Esophagus muscularis mucosa (tissue), 3 donors: ENCODE measurements at regions not wholly inside any gene's neighbourhood (a gene's known extent, or its start where the extent isn't known, plus 50 kb on each side); places are given as distances from the start of the nearest gene placed in this dataset.

Source experiments
- CTCF ChIP-seq, 3 experiments: fragments of 200-600 bp in 2 of 3; fragments of 450-650 bp in 1 of 3; sonication (generic) in 2 of 3; IDR thresholded peaks; one replicate each; pipeline ENCODE4 v1.5.1; 2017 to 2019; ENCODE audit warnings: antibody characterized with exemption in 3 of 3, mild to moderate bottlenecking in 2 of 3, moderate library complexity in 1 of 3
- POLR2A ChIP-seq: fragments of 450-650 bp; IDR thresholded peaks from one replicate; pipeline ENCODE4 v1.6.1; 2017; ENCODE audit warnings: antibody characterized with exemption, moderate library complexity, mild to moderate bottlenecking, low read depth

GRCh38 chr4:96879527-96879926, 1039.6 kb downstream of the PDHA2 start:
- TF ChIP-seq POLR2A (no peak), CTCF (IDR thresholded peaks at IDR 0.05) (no peak)
